H1 (cell line): ENCODE measurements at regions not wholly inside any gene's neighbourhood (a gene's known extent, or its start where the extent isn't known, plus 50 kb on each side); places are given as distances from the start of the nearest gene placed in this dataset.

Experiments used
- CTCF ChIA-PET: fragments of 300-600 bp; sonication (Branson Sonifier 250); formaldehyde crosslinking; loops from one replicate; lab custom pipeline; 2021; ENCODE audit not compliant: partially characterized antibody; lab: Charles Lee
- POLR2A ChIA-PET: fragments of 300-600 bp; sonication (Branson Sonifier 250); formaldehyde crosslinking; loops from one replicate; lab custom pipeline; 2021; ENCODE audit warnings: inconsistent platforms; ENCODE audit not compliant: partially characterized antibody; lab: Charles Lee
- DNase-seq, 2 experiments: peaks; one replicate each; pipeline versions ENCODE4 v3.0.0 to v3.0.0-alpha.2; 2010 to 2022; ENCODE audit warnings: low spot score in 2 of 2, low read depth in 1 of 2, mixed read lengths in 1 of 2
- FAIRE-seq: peaks from 2 replicates; lab custom pipeline; 2011; peaks lifted over from hg19 to GRCh38; lab: Jason Lieb, UNC
- H2AFZ ChIP-seq: 2 replicates; pipeline ENCODE4 v1.8.1; 2012; ENCODE audit warnings: low read length, inconsistent platforms
- H2AK5ac ChIP-seq: 2 replicates; pipeline ENCODE4 v1.6.1; 2013; ENCODE audit warnings: low read depth, low read length
- H2BK120ac ChIP-seq: replicated peaks from 2 replicates; pipeline ENCODE3; 2013; ENCODE audit warnings: low read depth, low read length, inconsistent platforms
- H2BK12ac ChIP-seq: 2 replicates; pipeline ENCODE4 v1.6.1; 2013; ENCODE audit warnings: low read depth, low read length
- H2BK15ac ChIP-seq: 2 replicates; pipeline ENCODE4 v1.6.1; 2013; ENCODE audit warnings: low read length
- H2BK20ac ChIP-seq: 2 replicates; pipeline ENCODE4 v1.6.1; 2013; ENCODE audit warnings: low read length
- H2BK5ac ChIP-seq: 2 replicates; pipeline ENCODE4 v1.6.1; 2013; ENCODE audit warnings: low read depth, low read length
- H3K14ac ChIP-seq: 2 replicates; pipeline ENCODE4 v1.6.1; 2013; ENCODE audit warnings: inconsistent platforms; ENCODE audit not compliant: insufficient read length
- H3K18ac ChIP-seq: 2 replicates; pipeline ENCODE4 v1.6.1; 2013; ENCODE audit warnings: low read length; ENCODE audit errors: extremely low read depth
- H3K23ac ChIP-seq: 2 replicates; pipeline ENCODE4 v1.6.1; 2013; ENCODE audit warnings: inconsistent platforms; ENCODE audit not compliant: insufficient read length
- H3K23me2 ChIP-seq: 2 replicates; pipeline ENCODE4 v1.6.1; 2013; ENCODE audit warnings: low read depth, low read length
- H3K27ac ChIP-seq: 2 replicates; pipeline ENCODE4 v1.6.1; 2011; ENCODE audit warnings: low read depth, low read length, inconsistent platforms
- H3K27me3 ChIP-seq, 4 experiments: replicated peaks in 1 of 4; 1 replicate in 1 of 4; 2 replicates in 3 of 4; pipeline versions ENCODE4 v1.6.1 to v1.8.1; 2011 to 2013; ENCODE audit warnings: low read length in 3 of 4, mild to moderate bottlenecking in 3 of 4, inconsistent platforms in 2 of 4, mixed read lengths in 2 of 4, moderate library complexity in 1 of 4; ENCODE audit not compliant: control insufficient read depth in 3 of 4, insufficient read depth in 3 of 4; ENCODE audit errors: extremely low read depth in 1 of 4
- H3K36me3 ChIP-seq, 4 experiments: 2 replicates each; pipeline versions ENCODE4 v1.6.1 to v1.8.1; 2011 to 2013; ENCODE audit warnings: mild to moderate bottlenecking in 4 of 4, low read length in 3 of 4, moderate library complexity in 2 of 4, control low read depth in 1 of 4, inconsistent platforms in 1 of 4; ENCODE audit not compliant: insufficient read depth in 4 of 4, control insufficient read depth in 2 of 4
- H3K4ac ChIP-seq: replicated peaks from 2 replicates; pipeline ENCODE3; 2013; ENCODE audit warnings: low read length, low read depth, mixed read lengths, inconsistent platforms; ENCODE audit not compliant: insufficient read length
- H3K4me1 ChIP-seq, 4 experiments: replicated peaks in 1 of 4; 1 replicate in 1 of 4; 2 replicates in 3 of 4; pipeline versions ENCODE4 v1.6.1 to v1.8.1; 2011 to 2013; ENCODE audit warnings: low read length in 3 of 4, inconsistent platforms in 2 of 4, mixed read lengths in 1 of 4; ENCODE audit not compliant: insufficient read depth in 4 of 4, control insufficient read depth in 3 of 4
- H3K4me2 ChIP-seq, 2 experiments: 2 replicates each; pipeline versions ENCODE4 v1.6.1 to v1.8.1; 2011 to 2013; ENCODE audit warnings: low read depth in 2 of 2, low read length in 2 of 2, control low read depth in 1 of 2, inconsistent platforms in 1 of 2, mild to moderate bottlenecking in 1 of 2; ENCODE audit not compliant: insufficient read depth in 1 of 2
- H3K4me3 ChIP-seq, 4 experiments: fragments of 200-600, 300-600 bp in 1 of 4; sonication (generic), shearing (Covaris generic), sonication (Bioruptor Twin) in 1 of 4; 2 replicates each; pipeline versions ENCODE4 v1.5.1 to v1.8.1; 2011 to 2016; ENCODE audit warnings: low read length in 4 of 4, low read depth in 3 of 4, control low read depth in 2 of 4, inconsistent platforms in 2 of 4, mild to moderate bottlenecking in 2 of 4, mixed read lengths in 1 of 4, moderate library complexity in 1 of 4; ENCODE audit not compliant: insufficient read depth in 2 of 4; ENCODE audit errors: extremely low read depth in 1 of 4
- H3K56ac ChIP-seq: replicated peaks from 2 replicates; pipeline ENCODE3; 2013; ENCODE audit warnings: low read depth, mild to moderate bottlenecking, mixed read lengths, low read length, inconsistent platforms; ENCODE audit not compliant: insufficient read length
- H3K79me1 ChIP-seq: 2 replicates; pipeline ENCODE4 v1.6.1; 2013; ENCODE audit warnings: low read depth, low read length, control low read depth
- H3K79me2 ChIP-seq, 2 experiments: 2 replicates each; pipeline versions ENCODE4 v1.6.1 to v1.8.1; 2012 to 2013; ENCODE audit warnings: low read length in 2 of 2, mild to moderate bottlenecking in 2 of 2, inconsistent platforms in 1 of 2; ENCODE audit not compliant: insufficient read depth in 2 of 2, control insufficient read depth in 1 of 2
- H3K9ac ChIP-seq, 4 experiments: replicated peaks in 1 of 4; 1 replicate in 1 of 4; 2 replicates in 3 of 4; pipeline versions ENCODE4 v1.6.1 to v1.8.1; 2011 to 2013; ENCODE audit warnings: low read depth in 3 of 4, low read length in 3 of 4, control low read depth in 2 of 4, mild to moderate bottlenecking in 2 of 4, moderate library complexity in 2 of 4, inconsistent platforms in 1 of 4; ENCODE audit errors: extremely low read depth in 1 of 4
- H3K9me3 ChIP-seq, 2 experiments: 2 replicates each; pipeline versions ENCODE4 v1.6.1 to v1.8.1; 2012 to 2013; ENCODE audit warnings: mild to moderate bottlenecking in 2 of 2, moderate library complexity in 2 of 2, control low read depth in 1 of 2, inconsistent platforms in 1 of 2, low read depth in 1 of 2, low read length in 1 of 2, mixed read lengths in 1 of 2; ENCODE audit not compliant: insufficient read depth in 2 of 2
- H4K20me1 ChIP-seq, 2 experiments: replicated peaks in 1 of 2; 2 replicates each; pipeline versions ENCODE3 to v1.8.1; 2011 to 2013; ENCODE audit warnings: inconsistent platforms in 2 of 2, low read length in 2 of 2, mild to moderate bottlenecking in 1 of 2; ENCODE audit not compliant: insufficient read depth in 2 of 2, control insufficient read depth in 1 of 2
- H4K5ac ChIP-seq: 2 replicates; pipeline ENCODE4 v1.6.1; 2013; ENCODE audit warnings: low read length, low read depth, mixed read lengths, inconsistent platforms; ENCODE audit not compliant: insufficient read length
- H4K8ac ChIP-seq: 2 replicates; pipeline ENCODE4 v1.8.0; 2013; ENCODE audit warnings: mild to moderate bottlenecking, moderate library complexity, low read length, inconsistent platforms; ENCODE audit not compliant: insufficient read depth; ENCODE audit errors: extremely low read depth
- H4K91ac ChIP-seq: replicated peaks from 2 replicates; pipeline ENCODE3; 2013; ENCODE audit warnings: low read length, mixed read lengths, inconsistent platforms; ENCODE audit not compliant: insufficient read length
- ASH2L ChIP-seq: fragments of 200-600, 300-600 bp; sonication (generic); IDR thresholded peaks from one replicate; pipeline ENCODE4 v1.7.1; 2017; ENCODE audit warnings: low read length
- GABPA ChIP-seq: IDR thresholded peaks from 2 replicates; pipeline ENCODE4 v1.6.1; 2011; ENCODE audit warnings: mild to moderate bottlenecking, low read length, moderate library complexity, borderline replicate concordance; ENCODE audit not compliant: insufficient read depth
- HDAC6 ChIP-seq: IDR thresholded peaks from one replicate; pipeline ENCODE4 v1.7.1; 2012; ENCODE audit warnings: low read depth, mild to moderate bottlenecking, inconsistent platforms, low read length, moderate library complexity
- KDM1A ChIP-seq: fragments of 200-600, 300-600 bp; sonication (generic); IDR thresholded peaks from 2 replicates; pipeline ENCODE4 v1.7.1; 2016; ENCODE audit warnings: mild to moderate bottlenecking, low read length, borderline replicate concordance
- RFX5 ChIP-seq: IDR thresholded peaks from 2 replicates; pipeline ENCODE4 v1.6.1; 2011; ENCODE audit warnings: low read depth, low read length, improper control_type of control experiment, borderline replicate concordance
- SP1 ChIP-seq: IDR thresholded peaks from 2 replicates; pipeline ENCODE4 v1.6.1; 2011; ENCODE audit warnings: low read depth, low read length
- YY1 ChIP-seq: IDR thresholded peaks from 2 replicates; pipeline ENCODE4 v1.6.1; 2011; ENCODE audit warnings: low read depth, mild to moderate bottlenecking, low read length
- WGBS, 2 experiments: shearing (Covaris generic) in 1 of 2; methylation state at CpG; one replicate each; pipeline versions ENCODE4 v1.1.6 to v1.1.7; 2013 to 2015; ENCODE audit warnings: low lambda C conversion rate in 2 of 2, mixed read lengths in 2 of 2, inconsistent platforms in 1 of 2, low coverage in 1 of 2, missing lambda C conversion rate in 1 of 2; ENCODE audit not compliant: insufficient replicate concordance in 2 of 2, insufficient coverage in 1 of 2, insufficient read length in 1 of 2; ENCODE audit errors: extremely low coverage in 1 of 2, missing lambda C conversion rate in 1 of 2; 5-methylcytosine and 5-hydroxymethylcytosine counted together
- TF ChIP-seq, protein P1 (sequence below): IDR thresholded peaks from 2 replicates; pipeline ENCODE4 v1.6.1; 2011; ENCODE audit warnings: low read depth, mild to moderate bottlenecking, low read length; ENCODE audit not compliant: insufficient read depth

DNA sequence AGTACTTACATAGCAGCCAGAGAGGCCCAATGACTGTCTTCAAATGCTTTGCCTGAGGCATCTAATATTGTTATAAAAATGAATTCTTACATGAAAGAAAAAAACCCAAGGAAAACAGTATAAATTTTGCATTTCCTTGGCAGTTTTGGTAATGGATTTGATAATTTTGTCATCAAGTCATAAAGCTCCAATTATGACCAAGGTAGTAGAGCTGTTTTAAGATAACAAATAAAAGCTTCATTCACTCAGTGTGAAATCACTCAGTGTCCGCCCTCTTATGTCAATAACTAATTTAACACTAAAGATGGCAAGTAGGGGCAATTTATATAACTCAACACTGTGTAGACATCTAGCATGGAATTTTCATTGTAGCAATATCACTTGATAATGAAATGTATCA is 193.9 kb downstream of the ANKRD7 start:
- POLR2A ChIA-PET, result no interaction called here
- no peak overlapping the region for H2BK5ac ChIP-seq
- no peak overlapping the region for H4K5ac ChIP-seq
- H3K56ac ChIP-seq, result no peak overlapping the region
- no peak overlapping the region for H3K23ac ChIP-seq
- no peak overlapping the region for H2BK120ac ChIP-seq
- no peaks in the 10 kb centered on the region for H3K23me2 ChIP-seq
- H3K79me2 ChIP-seq, result no peaks in the 10 kb centered on the region
- no peak overlapping the region for H2BK12ac ChIP-seq
- no peaks in the 10 kb centered on the region for H3K79me1 ChIP-seq
- no peak overlapping the region for H3K4ac ChIP-seq
- no peak overlapping the region for H2AK5ac ChIP-seq
- no peak overlapping the region for H2BK20ac ChIP-seq
- H3K36me3 ChIP-seq, result no peaks in the 10 kb centered on the region
- TF ChIP-seq YY1 (no peak), GABPA (no peak), ASH2L (no peak), SP1 (no peak), RFX5 (no peak), KDM1A (no peak), HDAC6 (no peak)
- TF ChIP-seq, protein P1, sequence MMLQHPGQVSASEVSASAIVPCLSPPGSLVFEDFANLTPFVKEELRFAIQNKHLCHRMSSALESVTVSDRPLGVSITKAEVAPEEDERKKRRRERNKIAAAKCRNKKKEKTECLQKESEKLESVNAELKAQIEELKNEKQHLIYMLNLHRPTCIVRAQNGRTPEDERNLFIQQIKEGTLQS, result no peak
- no peaks in the 10 kb centered on the region for H3K4me1 ChIP-seq
- H4K20me1 ChIP-seq, result no peaks in the 10 kb centered on the region
- H2AFZ ChIP-seq, result no peak overlapping the region
- DNase-seq, result no peak
- H3K27me3 ChIP-seq, result no peaks in the 10 kb centered on the region
- FAIRE-seq, result no peak
- no peak overlapping the region for H3K18ac ChIP-seq
- H3K4me2 ChIP-seq, result no peak overlapping the region
- H2BK15ac ChIP-seq, result no peak overlapping the region
- no peak overlapping the region for H3K14ac ChIP-seq
- no peak overlapping the region for H4K8ac ChIP-seq
- H3K4me3 ChIP-seq, result no peak overlapping the region
- H4K91ac ChIP-seq, result no peak overlapping the region
- WGBS, 2 experiments, result 96% methylated on average over 1 of the region's 1 CpG; no CpG with 5 or more reads in 1 of the 2 experiments
- H3K9ac ChIP-seq, result no peak overlapping the region
- H3K9me3 ChIP-seq, result no peaks in the 10 kb centered on the region
- H3K27ac ChIP-seq, result no peak overlapping the region
- CTCF ChIA-PET, result no interaction called here
